ENCODE measurements at regions not wholly inside any gene's neighbourhood (a gene's known extent, or its start where the extent isn't known, plus 50 kb on each side); places are given as distances from the start of the nearest gene placed in this dataset.

- WGBS, 2 donors = 92 to 96% methylated on average over 7 of the region's 7 CpGs
- intact Hi-C loops (cut with DNase I; ENCODE audit: low total_unique reads) = no loop called here
- no peak for TF ChIP-seq POLR2A (IDR thresholded peaks at IDR 0.05)
- no peak for TF ChIP-seq CTCF (IDR thresholded peaks at IDR 0.05)
- no peaks in the 10 kb centered on the region for H3K27me3 ChIP-seq
- H3K27ac ChIP-seq = no peak overlapping the region
- H3K9me3 ChIP-seq = no peaks in the 10 kb centered on the region
- no peak overlapping the region for H3K4me3 ChIP-seq
- no peaks in the 10 kb centered on the region for H3K4me1 ChIP-seq
- no peak for DNase-seq
- H3K36me3 ChIP-seq (ENCODE audit: low read depth, missing control alignments) = no peaks in the 10 kb centered on the region
Observed at GRCh38 chr5:6218116-6218515, 160.2 kb downstream of the MED10 start.

- intact Hi-C loops (cut with DNase I; ENCODE audit: low total_unique reads) = no loop called here
- Histone ChIP-seq H3K4me3 (no peak overlapping the region), H3K36me3 (ENCODE audit: low read depth, missing control alignments) (no peaks in the 10 kb centered on the region), H3K4me1 (no peaks in the 10 kb centered on the region), H3K27me3 (no peaks in the 10 kb centered on the region), H3K27ac (no peak overlapping the region), H3K9me3 (no peaks in the 10 kb centered on the region)
- no peak for DNase-seq
- WGBS, 2 donors = 83 to 91% methylated on average over 8 to 9 of the region's 9 CpGs
- TF ChIP-seq CTCF (IDR thresholded peaks at IDR 0.05) = no peak
- no peak for TF ChIP-seq POLR2A (IDR thresholded peaks at IDR 0.05)
Observed at GRCh38 chr5:6216471-6217075, 161.8 kb downstream of the MED10 start.

- Histone ChIP-seq H3K27me3 (no peaks in the 10 kb centered on the region), H3K9me3 (no peaks in the 10 kb centered on the region), H3K27ac (no peak overlapping the region), H3K4me3 (no peak overlapping the region), H3K4me1 (no peaks in the 10 kb centered on the region), H3K36me3 (ENCODE audit: low read depth, missing control alignments) (no peaks in the 10 kb centered on the region)
- no peak for DNase-seq
- no peak for TF ChIP-seq POLR2A (IDR thresholded peaks at IDR 0.05)
- TF ChIP-seq CTCF (IDR thresholded peaks at IDR 0.05) = no peak
- WGBS, 2 donors = 91 to 96% methylated on average over 7 to 8 of the region's 8 CpGs
- intact Hi-C loops (cut with DNase I; ENCODE audit: low total_unique reads) = no loop called here
Observed at GRCh38 chr5:6215891-6216290, 162.5 kb downstream of the MED10 start.

GRCh38 chr5:6212244-6212643 is 166.1 kb downstream of the MED10 start:
- Histone ChIP-seq H3K4me3 (no peak overlapping the region), H3K9me3 (no peaks in the 10 kb centered on the region), H3K4me1 (no peaks in the 10 kb centered on the region), H3K36me3 (ENCODE audit: low read depth, missing control alignments) (no peaks in the 10 kb centered on the region), H3K27me3 (no peaks in the 10 kb centered on the region), H3K27ac (no peak overlapping the region)
- TF ChIP-seq POLR2A (IDR thresholded peaks at IDR 0.05) (no peak), CTCF (IDR thresholded peaks at IDR 0.05) (no peak)
- 74 to 82% methylated on average over 1 of the region's 1 CpG for WGBS, 2 donors
- no peak for DNase-seq
- intact Hi-C loops (cut with DNase I; ENCODE audit: low total_unique reads) = no loop called here

GRCh38 chr5:6206501-6206900 is 171.8 kb downstream of the MED10 start:
- no peak overlapping the region for H3K4me3 ChIP-seq
- no peaks in the 10 kb centered on the region for H3K36me3 ChIP-seq (ENCODE audit: low read depth, missing control alignments)
- H3K27me3 ChIP-seq = no peaks in the 10 kb centered on the region
- no peaks in the 10 kb centered on the region for H3K4me1 ChIP-seq
- intact Hi-C loops (cut with DNase I; ENCODE audit: low total_unique reads) = no loop called here
- WGBS, 2 donors = 72 to 87% methylated on average over 1 of the region's 1 CpG
- TF ChIP-seq CTCF (IDR thresholded peaks at IDR 0.05) = no peak
- no peak for TF ChIP-seq POLR2A (IDR thresholded peaks at IDR 0.05)
- no peaks in the 10 kb centered on the region for H3K9me3 ChIP-seq
- H3K27ac ChIP-seq = no peak overlapping the region
- no peak for DNase-seq
